GM20431 (cell line): ENCODE measurements at regions not wholly inside any gene's neighbourhood (a gene's known extent, or its start where the extent isn't known, plus 50 kb on each side); places are given as distances from the start of the nearest gene placed in this dataset.

Source experiments
- in situ Hi-C: fragments of 300-500 bp; cut with MseI, MboI; formaldehyde crosslinking; loops from one replicate; pipeline ENCODE4 v1.15.0; 2020; ENCODE audit warnings: low sequenced_read_pairs; ENCODE audit not compliant: unreplicated experiment

- in situ Hi-C loops = no loop called here
Observed at GRCh38 chr15:94943888-94944287, 712.5 kb downstream of the MCTP2 start.

- in situ Hi-C loops = no loop called here
Observed at GRCh38 chr15:94951538-94951937, 720.2 kb downstream of the MCTP2 start.

GRCh38 chr15:94963953-94964352 is 732.6 kb downstream of the MCTP2 start:
- in situ Hi-C loops = no loop called here

- in situ Hi-C loops = no loop called here
Observed at GRCh38 chr15:94965593-94965992, 734.2 kb downstream of the MCTP2 start.

DNA sequence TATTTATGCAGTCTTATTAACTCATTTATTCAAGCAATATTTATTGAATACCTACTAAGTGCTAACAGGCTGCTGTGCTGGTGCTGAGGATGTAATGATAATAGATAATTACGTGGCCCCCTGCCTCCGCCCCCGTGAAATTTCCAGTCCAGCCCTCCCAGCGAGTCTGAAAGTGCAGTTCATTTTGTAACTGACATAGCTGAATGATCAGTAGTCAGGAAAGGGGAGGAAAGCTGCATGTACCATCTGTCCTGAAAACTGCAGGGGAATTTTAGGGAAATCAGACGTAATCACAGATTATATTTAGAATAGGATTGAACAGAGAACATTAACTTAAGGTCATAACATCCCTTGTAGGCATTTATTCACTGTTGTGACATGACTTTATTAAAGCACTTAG is 736.8 kb downstream of the MCTP2 start:
- in situ Hi-C loops = no loop called here

DNA sequence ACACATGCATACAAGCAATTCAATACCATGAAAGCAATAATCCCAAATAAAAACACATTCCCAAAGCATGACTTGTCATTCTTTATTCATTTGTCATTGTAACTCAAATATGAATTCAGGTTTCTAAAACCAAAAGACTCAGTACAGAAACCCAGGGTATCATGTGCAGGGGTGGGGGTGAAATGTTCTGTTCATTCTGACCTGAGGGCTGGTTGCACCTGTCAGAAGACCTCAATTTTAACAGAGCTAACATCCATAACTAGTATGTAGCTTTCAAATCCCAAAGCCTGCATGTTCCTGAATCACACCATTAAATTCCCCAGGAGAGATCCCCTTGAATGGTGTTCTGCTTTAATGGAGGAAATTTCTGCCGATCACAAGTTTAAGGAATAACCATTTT is 738.7 kb downstream of the MCTP2 start:
- in situ Hi-C loops = no loop called here

DNA sequence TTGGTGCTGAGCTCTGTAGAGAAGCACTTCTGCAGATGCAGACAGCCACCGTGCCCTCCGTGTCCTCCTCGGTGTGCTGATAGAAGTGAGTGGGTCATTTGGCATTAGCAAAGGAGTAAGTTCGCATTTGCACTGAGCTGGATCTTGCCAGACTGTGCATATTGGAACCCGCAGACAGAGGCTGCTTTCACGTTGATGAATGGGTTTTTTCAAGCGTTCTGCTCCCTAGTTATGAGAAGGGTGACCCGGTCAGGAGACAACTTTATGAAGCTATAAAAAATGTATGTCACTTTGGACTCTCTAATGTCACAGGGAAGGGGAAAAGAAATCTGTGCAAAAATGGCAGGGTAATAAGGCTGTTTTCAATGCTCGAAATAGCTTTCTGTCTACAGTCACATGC is 739.4 kb downstream of the MCTP2 start:
- in situ Hi-C loops = no loop called here

- in situ Hi-C loops = no loop called here
Observed at GRCh38 chr15:94972314-94972713, 741.0 kb downstream of the MCTP2 start.

DNA sequence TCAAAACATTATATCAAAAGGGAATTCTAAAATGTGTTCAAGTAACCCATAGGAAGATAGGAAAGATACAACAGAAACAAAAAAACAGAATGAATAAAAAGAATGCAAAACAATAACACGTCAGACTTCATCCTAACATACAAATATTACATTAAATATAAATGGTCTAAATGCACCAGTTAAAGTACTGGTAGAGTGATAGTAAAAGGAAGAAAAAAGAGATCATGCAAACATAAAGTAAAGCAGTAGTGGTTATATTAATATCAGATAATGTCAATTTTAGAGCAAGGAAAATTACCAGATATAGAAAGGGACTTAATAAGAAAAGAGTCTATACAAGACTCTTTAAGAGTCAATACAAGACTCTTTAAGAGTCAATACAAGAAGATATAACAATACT is 755.7 kb downstream of the MCTP2 start:
- in situ Hi-C loops = no loop called here

DNA sequence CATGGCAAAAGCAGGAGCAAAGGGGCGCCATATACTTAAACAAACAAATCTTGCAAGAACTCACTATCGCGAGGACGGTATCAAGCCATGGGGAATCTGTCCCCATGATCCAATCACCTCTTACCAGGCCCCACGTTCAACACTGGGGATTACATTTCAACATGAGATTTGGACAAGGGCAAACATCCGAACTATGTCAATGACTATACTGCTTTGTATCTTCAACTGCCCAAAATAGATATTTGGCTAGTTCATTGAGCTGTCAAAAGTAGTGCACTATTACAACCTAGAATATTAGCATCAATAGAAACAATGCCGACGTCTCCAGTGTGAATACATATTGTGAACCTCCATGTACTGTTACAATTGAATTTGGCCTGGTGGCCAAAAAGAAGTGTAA is 760.4 kb downstream of the MCTP2 start:
- in situ Hi-C loops = no loop called here

DNA sequence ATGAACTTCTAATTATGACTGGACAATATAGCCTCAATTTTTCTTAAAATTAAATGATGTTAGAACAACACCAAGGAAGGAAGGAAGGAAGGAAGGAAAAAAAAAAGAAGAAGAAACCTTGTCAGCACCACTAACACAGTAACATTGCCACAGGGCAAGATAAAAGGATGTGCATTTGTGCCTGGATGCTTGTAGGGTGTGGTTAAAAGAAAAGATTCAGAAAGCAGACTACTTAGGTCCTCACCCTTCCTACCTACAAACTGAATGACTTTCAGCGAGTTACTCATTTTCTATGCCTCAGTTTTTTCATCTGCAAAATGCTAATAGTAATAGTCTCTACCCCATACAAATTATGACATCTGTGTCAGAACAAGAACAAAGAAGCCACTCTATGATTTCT is 778.3 kb downstream of the MCTP2 start:
- in situ Hi-C loops = no loop called here

GRCh38 chr15:95013381-95013780 is 782.0 kb downstream of the MCTP2 start:
- in situ Hi-C loops = no loop called here

DNA sequence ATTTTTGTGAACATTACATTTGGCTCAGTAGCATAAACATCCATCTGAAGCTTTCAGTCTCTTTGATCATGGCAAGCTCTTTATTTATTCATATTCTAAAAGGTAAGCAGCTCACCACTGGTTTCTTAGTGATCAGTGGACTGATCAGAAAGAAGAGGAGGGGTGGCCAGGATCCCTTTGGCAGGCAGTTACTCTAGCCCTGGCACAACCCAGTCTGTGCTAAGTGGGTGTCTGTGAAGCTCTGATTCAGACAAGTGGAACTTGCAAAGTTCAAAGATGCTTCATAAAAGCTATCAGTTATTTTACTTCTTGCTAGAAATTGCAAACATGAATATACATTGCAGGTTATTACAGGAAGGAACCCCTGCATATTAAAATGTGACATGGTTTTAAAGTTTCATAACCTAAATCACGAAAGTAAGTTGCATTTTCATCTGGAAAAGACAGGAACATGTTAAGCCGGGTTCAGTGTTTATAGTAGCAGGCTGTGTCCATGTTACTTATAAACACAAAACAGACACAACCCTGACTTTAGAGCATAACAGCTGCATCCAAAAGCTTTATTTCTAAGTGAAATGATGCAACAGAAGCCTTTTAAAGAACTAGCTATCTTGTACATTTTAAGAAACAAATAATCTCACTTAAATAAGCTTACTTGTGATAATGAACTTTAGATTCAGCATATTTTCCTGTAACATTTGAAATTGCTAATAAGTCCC is 785.3 kb downstream of the MCTP2 start:
- in situ Hi-C loops = no loop called here

DNA sequence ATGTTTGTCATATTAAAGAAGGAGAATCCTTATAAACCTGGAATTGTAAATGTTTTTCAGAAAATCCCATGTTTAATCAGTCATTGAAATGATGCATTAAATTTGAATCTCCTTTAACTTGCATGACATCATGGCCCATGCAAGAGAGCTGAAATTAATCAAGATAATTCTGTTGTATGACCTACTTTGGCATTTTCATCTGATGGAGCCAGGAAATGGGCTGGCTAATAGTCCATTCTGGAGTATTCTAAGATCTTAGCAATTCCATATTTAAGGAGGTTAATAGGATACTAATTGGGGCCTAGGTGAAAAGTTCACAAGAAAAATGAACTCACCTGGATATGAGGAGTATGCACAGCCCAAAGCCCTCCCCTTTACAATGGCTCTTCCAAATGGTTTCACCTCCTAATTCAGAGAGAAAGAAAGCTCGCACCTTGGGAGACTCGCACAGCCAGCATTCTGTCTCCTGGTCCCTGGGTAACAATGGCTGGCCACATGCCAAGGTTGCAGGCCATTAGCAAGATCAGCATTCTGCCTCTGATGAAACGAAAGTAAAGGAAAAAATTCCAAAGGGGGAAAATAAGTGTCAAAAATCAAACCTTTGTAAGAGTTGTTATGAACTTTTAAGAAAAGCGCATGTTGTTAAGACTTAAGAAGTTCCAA is 786.4 kb downstream of the MCTP2 start:
- in situ Hi-C loops = no loop called here

DNA sequence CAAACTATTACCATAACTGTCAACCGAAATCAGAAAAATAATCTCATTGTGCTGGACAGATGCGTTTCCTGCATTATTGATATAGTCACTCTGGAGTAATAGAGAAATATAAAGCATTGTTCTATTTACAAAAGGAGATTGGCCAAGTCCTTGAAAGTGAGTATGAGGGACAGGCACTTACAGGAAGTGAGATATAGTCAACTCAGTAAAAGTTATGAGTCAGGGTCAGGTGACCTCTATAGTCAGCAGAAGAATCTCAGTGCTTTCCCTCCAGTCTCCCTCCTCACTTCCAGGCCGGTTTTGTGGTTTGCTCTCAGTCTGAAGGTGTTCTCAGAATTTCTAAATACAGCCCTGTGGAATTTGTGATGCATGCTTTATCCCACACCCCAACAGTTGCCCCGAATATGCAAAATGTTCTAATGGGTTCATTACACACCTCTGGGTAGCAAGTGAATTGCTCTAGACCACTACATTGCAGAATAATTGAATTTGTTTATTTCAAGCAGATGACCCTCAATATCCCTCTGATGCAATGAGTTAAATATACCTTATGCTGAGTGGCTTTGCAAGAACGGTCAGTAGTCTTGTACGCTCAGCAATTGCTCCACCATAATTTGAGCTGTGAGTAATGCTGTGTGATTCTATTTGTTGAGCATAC is 787.7 kb downstream of the MCTP2 start:
- in situ Hi-C loops = no loop called here

GRCh38 chr15:95019907-95020306 is 788.5 kb downstream of the MCTP2 start:
- in situ Hi-C loops = no loop called here

DNA sequence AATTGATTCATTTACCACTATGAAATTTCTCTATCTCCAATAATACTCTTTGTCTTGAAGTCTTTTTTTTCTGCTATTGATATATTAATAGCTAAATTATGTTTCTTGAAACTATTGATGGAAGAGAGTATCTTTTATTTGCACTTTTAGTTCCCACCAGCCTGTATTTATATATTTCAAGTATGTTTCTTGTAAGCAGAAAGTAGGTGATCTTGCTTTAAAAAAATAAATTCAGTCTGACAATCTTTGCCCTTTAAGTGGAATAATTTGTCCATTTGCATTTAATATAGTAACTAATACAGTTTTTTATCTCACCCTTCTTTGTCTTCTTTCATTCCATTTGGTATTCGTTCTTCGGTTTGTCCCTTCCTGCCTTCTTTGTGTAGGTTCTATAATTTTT is 790.5 kb downstream of the MCTP2 start:
- in situ Hi-C loops = no loop called here

DNA sequence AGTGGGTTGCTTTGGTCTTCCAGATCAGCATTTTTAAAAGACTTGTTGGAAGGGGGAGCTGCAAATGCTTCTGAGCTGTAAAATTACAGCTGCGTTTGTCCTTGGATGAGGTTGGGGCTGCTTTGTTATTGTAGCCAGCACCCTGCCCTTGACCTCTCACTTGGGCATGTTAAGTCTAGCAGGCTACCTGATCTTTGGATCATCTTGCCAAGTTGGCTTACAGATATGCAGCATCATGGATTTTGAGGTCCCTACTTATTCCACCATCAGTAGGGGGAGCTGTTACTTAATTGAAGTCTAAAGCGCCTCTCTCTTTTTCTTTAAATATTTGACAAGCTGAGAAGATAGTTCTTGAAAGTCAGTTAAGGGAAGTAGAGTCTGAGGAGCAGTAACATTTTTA is 793.0 kb downstream of the MCTP2 start:
- in situ Hi-C loops = no loop called here

DNA sequence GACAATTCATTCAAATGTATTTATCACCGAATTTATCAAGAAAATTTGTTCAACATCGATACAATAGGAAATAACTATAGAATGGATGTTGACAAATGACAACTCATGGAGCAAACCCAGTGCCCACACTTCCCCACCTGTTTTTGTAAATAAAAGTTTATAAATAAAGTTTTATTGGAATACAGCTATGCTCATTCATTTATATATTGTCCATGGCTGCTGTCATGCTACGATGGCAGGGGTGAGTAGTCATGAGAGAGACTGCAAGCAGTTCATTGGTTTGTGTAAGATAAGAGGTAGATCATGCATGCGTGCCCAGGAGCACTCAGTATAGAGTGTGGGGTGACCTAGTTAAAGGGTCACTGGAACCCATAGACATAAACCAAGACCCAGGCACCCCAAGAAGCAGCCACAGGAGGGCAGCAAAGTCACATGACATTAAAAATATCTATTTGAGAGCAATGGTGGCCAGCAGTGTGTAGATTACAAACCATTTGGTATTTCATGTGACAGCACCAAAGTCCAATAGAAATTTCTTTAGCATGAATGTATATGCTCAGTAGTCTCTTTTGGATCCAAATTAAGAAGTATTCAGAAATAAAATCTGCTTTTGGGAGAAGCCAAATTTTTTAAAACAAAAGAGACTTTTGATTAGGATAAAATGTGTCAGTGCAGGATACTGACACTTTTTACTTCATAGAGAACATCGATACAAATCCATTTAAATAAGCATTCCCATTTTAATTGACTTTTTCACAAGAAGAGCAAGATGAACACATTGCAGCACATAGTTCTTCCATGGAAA is 794.8 kb downstream of the MCTP2 start:
- in situ Hi-C loops = no loop called here

DNA sequence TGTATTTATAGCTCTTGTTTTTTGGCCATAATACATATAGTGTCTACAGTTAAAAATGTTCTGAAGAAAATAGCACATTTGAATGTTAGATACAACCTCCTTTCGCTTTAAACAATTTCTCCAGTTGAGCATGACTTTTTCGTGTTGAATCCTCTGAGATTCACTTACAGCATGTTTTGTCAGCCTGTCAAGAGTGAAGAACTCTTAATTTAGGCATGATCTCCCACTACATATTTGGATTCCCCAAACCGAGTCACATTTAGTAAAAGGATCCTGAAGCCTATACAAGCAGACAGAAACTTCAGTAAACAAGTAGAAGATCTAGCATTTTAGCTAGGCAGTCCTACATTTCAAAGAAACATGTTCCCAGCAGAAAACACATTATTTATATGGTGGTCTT is 796.6 kb downstream of the MCTP2 start:
- in situ Hi-C loops = no loop called here

DNA sequence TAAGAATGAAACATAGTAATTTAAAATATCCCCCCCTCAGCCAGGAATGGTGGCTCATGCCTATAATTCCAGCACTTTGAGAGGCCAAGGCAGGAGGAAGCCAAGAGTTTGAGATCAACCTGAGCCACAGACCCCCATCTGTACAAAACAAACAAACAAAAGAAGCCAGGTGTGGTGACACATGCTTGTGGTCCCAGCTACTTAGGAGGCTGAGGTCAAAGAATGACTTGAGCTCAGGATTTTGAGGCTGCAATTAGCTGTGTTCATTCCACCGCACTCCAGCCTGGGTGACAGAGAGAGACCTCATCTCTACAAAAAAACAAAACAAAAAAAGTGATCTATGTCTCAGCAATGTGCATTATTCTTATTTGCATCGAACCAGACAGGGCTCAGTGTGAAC is 800.8 kb downstream of the MCTP2 start:
- in situ Hi-C loops = no loop called here
